ENCODE measurements at regions not wholly inside any gene's neighbourhood (a gene's known extent, or its start where the extent isn't known, plus 50 kb on each side); places are given as distances from the start of the nearest gene placed in this dataset.

DNA sequence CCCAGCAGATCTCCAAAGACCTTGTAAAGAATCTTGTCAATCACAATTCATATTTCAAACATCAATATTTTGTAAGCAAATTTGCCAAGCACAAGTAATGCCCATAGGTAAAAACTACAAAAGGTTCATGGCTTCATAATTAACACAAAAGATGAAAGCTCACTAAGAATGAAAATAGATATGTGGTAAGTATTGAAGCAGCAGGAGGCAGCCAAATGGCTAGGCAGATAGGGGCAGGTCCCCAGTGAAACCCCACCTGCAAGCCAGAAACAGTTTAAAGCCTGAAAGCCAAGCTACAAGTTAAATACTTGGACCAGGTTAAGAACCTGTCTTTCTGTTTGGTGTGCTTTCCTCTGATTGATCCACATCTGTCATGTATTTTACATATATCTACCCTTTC is 942.6 kb upstream of the SPRY2 start:
- ChIA-PET POLR2A (ENCODE audit: unreplicated experiment) (no interaction called here), CTCF (no interaction called here)
- H3K9me3 ChIP-seq (ENCODE audit: low read length): no peaks in the 10 kb centered on the region
- no peaks in the 10 kb centered on the region for H3K9me2 ChIP-seq (replicated peaks; ENCODE audit: low read length)
- no peaks in the 10 kb centered on the region for H3F3A ChIP-seq (ENCODE audit: low read length, unreplicated experiment)
- no peaks in the 10 kb centered on the region for H4K20me1 ChIP-seq (ENCODE audit: low read length)
- no peak overlapping the region for H2AFZ ChIP-seq (ENCODE audit: low read length)
- H3K4me1 ChIP-seq (ENCODE audit: insufficient read depth, low read length): no peaks in the 10 kb centered on the region
- H3K27me3 ChIP-seq (ENCODE audit: low read length): no peaks in the 10 kb centered on the region
- no peak overlapping the region for H3K4me2 ChIP-seq (ENCODE audit: low read length)
- no peaks in the 10 kb centered on the region for H3K79me2 ChIP-seq (ENCODE audit: low read length)
- TF ChIP-seq, protein P1, sequence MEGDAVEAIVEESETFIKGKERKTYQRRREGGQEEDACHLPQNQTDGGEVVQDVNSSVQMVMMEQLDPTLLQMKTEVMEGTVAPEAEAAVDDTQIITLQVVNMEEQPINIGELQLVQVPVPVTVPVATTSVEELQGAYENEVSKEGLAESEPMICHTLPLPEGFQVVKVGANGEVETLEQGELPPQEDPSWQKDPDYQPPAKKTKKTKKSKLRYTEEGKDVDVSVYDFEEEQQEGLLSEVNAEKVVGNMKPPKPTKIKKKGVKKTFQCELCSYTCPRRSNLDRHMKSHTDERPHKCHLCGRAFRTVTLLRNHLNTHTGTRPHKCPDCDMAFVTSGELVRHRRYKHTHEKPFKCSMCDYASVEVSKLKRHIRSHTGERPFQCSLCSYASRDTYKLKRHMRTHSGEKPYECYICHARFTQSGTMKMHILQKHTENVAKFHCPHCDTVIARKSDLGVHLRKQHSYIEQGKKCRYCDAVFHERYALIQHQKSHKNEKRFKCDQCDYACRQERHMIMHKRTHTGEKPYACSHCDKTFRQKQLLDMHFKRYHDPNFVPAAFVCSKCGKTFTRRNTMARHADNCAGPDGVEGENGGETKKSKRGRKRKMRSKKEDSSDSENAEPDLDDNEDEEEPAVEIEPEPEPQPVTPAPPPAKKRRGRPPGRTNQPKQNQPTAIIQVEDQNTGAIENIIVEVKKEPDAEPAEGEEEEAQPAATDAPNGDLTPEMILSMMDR (conservative IDR thresholded peaks at IDR 0.05; ENCODE audit: low read depth, low read length): no peak
- TF ChIP-seq EZH2phosphoT487 (IDR thresholded peaks at IDR 0.05; ENCODE audit: borderline replicate concordance, low read length) (no peak), EZH2 (IDR thresholded peaks at IDR 0.05; ENCODE audit: low read length, unreplicated experiment) (no peak)
- ATAC-seq: no peak
- no peak overlapping the region for H3K4me3 ChIP-seq (ENCODE audit: low read length)
- no TSS peak for BruUV-seq (replicated peaks)
- H3K27ac ChIP-seq (ENCODE audit: low read length): no peak overlapping the region
- intact Hi-C loops (cut with micrococcal nuclease): no loop called here
- H3K9ac ChIP-seq (ENCODE audit: low read length): no peak overlapping the region
- H3K36me3 ChIP-seq (ENCODE audit: low read depth, low read length): no peaks in the 10 kb centered on the region
- DNase-seq: no peak

DNA sequence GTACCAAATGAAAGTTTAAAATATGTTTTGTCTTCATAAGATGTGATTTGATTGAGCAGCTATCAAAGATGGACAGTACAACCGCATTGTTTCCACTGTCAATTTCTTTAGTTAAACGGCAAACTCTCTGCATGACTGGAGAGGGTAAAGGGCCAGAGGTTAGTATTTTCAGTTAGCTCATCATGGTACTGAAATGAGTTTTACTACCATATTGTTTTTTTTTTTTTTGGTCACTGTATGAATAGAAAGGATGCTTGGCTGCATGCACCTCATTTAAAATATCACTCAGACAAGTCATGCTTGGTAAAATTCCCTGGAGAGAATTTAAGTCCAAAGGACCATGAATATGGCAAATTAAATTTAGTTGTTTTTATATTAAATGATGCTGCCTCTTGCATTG is 942.1 kb upstream of the SPRY2 start:
- ATAC-seq (no peak), DNase-seq (no peak)
- Histone ChIP-seq H2AFZ (ENCODE audit: low read length) (no peak overlapping the region), H3K36me3 (ENCODE audit: low read depth, low read length) (no peaks in the 10 kb centered on the region), H3K9me2 (replicated peaks; ENCODE audit: low read length) (no peaks in the 10 kb centered on the region), H3K4me2 (ENCODE audit: low read length) (no peak overlapping the region), H3K4me3 (ENCODE audit: low read length) (no peak overlapping the region), H3K9ac (ENCODE audit: low read length) (no peak overlapping the region), H3K9me3 (ENCODE audit: low read length) (no peaks in the 10 kb centered on the region), H3K79me2 (ENCODE audit: low read length) (no peaks in the 10 kb centered on the region), H4K20me1 (ENCODE audit: low read length) (no peaks in the 10 kb centered on the region), H3K4me1 (ENCODE audit: insufficient read depth, low read length) (no peaks in the 10 kb centered on the region), H3K27ac (ENCODE audit: low read length) (no peak overlapping the region), H3K27me3 (ENCODE audit: low read length) (no peaks in the 10 kb centered on the region), H3F3A (ENCODE audit: low read length, unreplicated experiment) (no peaks in the 10 kb centered on the region)
- intact Hi-C loops (cut with micrococcal nuclease): no loop called here
- no peak for TF ChIP-seq EZH2phosphoT487 (IDR thresholded peaks at IDR 0.05; ENCODE audit: borderline replicate concordance, low read length)
- TF ChIP-seq, protein P1 (conservative IDR thresholded peaks at IDR 0.05; ENCODE audit: low read depth, low read length): no peak
- no peak for TF ChIP-seq EZH2 (IDR thresholded peaks at IDR 0.05; ENCODE audit: low read length, unreplicated experiment)
- ChIA-PET POLR2A (ENCODE audit: unreplicated experiment) (no interaction called here), CTCF (no interaction called here)
- no TSS peak for BruUV-seq (replicated peaks)

DNA sequence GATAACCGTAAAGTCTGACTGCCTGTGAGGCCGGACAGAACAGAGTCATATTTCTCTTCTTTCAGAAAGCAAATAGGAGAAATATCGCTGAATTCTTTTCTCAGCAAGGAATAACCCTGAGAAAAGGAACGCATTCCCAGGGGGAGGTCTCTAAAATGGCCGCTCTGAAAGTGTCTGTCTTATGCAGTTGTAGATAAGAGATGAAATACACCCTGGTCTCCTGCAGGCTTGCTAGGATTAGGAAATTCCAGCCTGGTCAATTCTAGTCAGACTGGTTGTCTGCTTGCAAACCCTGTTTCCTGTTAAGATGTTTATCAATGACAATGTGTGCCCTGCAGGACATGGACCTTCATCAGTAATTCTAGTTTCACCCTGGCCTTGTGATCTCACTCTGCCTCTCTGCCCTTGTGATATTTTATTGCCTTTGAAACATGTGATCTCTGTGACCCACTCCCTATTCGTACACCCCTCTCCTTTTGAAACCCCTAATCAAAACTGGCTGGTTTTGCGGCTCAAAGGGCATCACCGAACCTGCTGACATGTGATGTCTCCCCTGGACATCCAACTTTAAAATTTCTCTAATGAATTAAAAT is 934.8 kb upstream of the SPRY2 start:
- no peaks in the 10 kb centered on the region for H4K20me1 ChIP-seq (ENCODE audit: low read length)
- intact Hi-C loops (cut with micrococcal nuclease): no loop called here
- ChIA-PET CTCF (no interaction called here), POLR2A (ENCODE audit: unreplicated experiment) (no interaction called here)
- H3K9ac ChIP-seq (ENCODE audit: low read length): no peak overlapping the region
- no peak overlapping the region for H3K27ac ChIP-seq (ENCODE audit: low read length)
- no peak overlapping the region for H3K4me3 ChIP-seq (ENCODE audit: low read length)
- no peaks in the 10 kb centered on the region for H3K36me3 ChIP-seq (ENCODE audit: low read depth, low read length)
- H3K9me2 ChIP-seq (replicated peaks; ENCODE audit: low read length): no peaks in the 10 kb centered on the region
- no TSS peak for BruUV-seq (replicated peaks)
- DNase-seq (no peak), ATAC-seq (no peak)
- no peak for TF ChIP-seq EZH2 (IDR thresholded peaks at IDR 0.05; ENCODE audit: low read length, unreplicated experiment)
- no peaks in the 10 kb centered on the region for H3K27me3 ChIP-seq (ENCODE audit: low read length)
- H3K4me1 ChIP-seq (ENCODE audit: insufficient read depth, low read length): no peaks in the 10 kb centered on the region
- no peaks in the 10 kb centered on the region for H3K79me2 ChIP-seq (ENCODE audit: low read length)
- no peaks in the 10 kb centered on the region for H3K9me3 ChIP-seq (ENCODE audit: low read length)
- H2AFZ ChIP-seq (ENCODE audit: low read length): no peak overlapping the region
- H3F3A ChIP-seq (ENCODE audit: low read length, unreplicated experiment): no peaks in the 10 kb centered on the region
- H3K4me2 ChIP-seq (ENCODE audit: low read length): no peak overlapping the region
